ENCODE measurements at regions not wholly inside any gene's neighbourhood (a gene's known extent, or its start where the extent isn't known, plus 50 kb on each side); places are given as distances from the start of the nearest gene placed in this dataset.

DNA sequence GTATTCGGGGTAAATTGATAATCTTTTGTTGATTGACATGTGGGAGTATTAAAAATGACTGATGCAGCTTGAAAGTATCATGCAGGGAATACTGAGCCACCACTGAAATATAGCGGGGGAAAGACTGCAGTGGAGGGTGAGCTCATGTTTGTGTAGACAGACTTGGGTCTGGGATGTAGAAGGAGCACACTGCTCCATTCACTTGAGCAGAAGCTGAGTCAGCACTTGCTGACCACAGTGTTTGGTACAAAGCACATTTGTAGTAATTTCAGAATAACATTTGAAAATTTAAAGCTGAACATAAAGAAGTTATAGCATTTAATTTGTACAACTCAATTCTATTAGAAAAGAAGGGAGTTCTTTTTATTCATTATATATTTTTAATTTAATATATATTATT lies 304.3 kb upstream of the PRICKLE1 start:
- no peak overlapping the region for H3K4me3 ChIP-seq (ENCODE audit: low read depth, low read length)
- no peak for DNase-seq (ENCODE audit: low read depth)
- no peak for TF ChIP-seq CTCF (IDR thresholded peaks at IDR 0.05; ENCODE audit: low read depth, low read length)
- no peak for TF ChIP-seq MYC (IDR thresholded peaks at IDR 0.05; ENCODE audit: low read depth, low read length)
- TF ChIP-seq POLR2A (IDR thresholded peaks at IDR 0.05; ENCODE audit: extremely low read depth, insufficient read length): no peak
- TF ChIP-seq, protein P1, sequence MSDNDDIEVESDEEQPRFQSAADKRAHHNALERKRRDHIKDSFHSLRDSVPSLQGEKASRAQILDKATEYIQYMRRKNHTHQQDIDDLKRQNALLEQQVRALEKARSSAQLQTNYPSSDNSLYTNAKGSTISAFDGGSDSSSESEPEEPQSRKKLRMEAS (IDR thresholded peaks at IDR 0.05; ENCODE audit: low read depth, low read length): no peak

DNA sequence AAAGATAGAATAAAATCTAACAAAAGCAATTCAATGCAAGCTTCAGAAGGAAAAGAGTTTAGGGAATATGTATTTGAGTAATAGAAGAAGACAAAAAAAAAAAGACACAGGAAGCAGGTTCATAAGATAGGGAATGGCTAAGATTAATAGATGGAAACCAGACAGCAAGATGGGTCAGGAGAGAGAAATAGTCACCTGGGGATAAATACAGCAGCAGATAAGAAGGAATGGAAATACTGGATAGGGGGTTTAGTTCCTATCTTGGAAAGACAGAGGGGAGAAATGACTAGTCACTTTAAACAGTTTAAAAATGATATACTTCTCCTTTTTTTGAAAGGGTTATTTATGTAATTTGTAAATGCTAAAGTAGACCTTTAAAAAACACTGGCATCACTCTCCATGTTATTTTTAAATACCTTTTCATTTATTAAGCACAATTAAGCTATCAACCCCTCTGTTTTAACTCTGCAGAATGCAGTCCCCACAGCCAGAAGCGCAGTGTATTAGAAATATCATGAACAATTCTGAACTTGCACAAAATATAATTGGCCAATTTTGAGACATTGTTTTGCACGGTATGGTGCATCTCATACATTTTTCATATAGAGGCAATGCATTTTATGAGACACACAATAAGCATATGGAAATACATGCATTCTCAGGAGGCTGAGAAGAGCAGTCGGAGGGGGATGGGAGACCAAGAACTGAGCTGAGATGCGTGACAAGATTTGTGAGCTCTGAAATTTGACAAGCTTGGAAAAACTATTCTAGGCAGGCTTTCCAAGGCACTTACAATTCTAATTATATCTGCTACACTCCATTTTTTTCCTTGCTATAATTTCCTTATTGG lies 303.4 kb upstream of the PRICKLE1 start:
- H3K4me3 ChIP-seq (ENCODE audit: low read depth, low read length): no peak overlapping the region
- TF ChIP-seq, protein P1 (IDR thresholded peaks at IDR 0.05; ENCODE audit: low read depth, low read length): no peak
- TF ChIP-seq POLR2A (IDR thresholded peaks at IDR 0.05; ENCODE audit: extremely low read depth, insufficient read length) (no peak), MYC (IDR thresholded peaks at IDR 0.05; ENCODE audit: low read depth, low read length) (no peak), CTCF (IDR thresholded peaks at IDR 0.05; ENCODE audit: low read depth, low read length) (no peak)
- DNase-seq (ENCODE audit: low read depth): no peak

DNA sequence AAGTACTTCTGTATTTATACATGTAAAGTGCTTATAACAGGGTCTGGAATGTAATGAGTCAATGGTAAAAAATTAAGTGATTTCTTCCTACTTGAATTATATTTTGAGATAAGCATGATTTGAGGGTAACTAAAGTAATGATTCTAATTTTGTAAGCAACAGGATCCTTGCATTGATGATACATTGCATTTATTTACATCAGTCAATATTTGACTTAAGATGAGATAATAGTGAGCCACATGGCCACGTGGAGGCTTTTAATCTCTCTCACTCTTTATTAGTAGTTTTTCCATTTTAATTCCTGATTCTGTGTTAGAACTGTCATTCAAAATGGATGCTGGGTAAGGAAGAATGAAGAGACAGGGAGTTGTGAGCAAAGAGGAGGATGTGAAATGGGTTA lies 298.1 kb upstream of the PRICKLE1 start:
- TF ChIP-seq, protein P1 (IDR thresholded peaks at IDR 0.05; ENCODE audit: low read depth, low read length): no peak
- TF ChIP-seq CTCF (IDR thresholded peaks at IDR 0.05; ENCODE audit: low read depth, low read length) (no peak), POLR2A (IDR thresholded peaks at IDR 0.05; ENCODE audit: extremely low read depth, insufficient read length) (no peak), MYC (IDR thresholded peaks at IDR 0.05; ENCODE audit: low read depth, low read length) (no peak)
- H3K4me3 ChIP-seq (ENCODE audit: low read depth, low read length): no peak overlapping the region
- DNase-seq (ENCODE audit: low read depth): no peak

- TF ChIP-seq, protein P1 (IDR thresholded peaks at IDR 0.05; ENCODE audit: low read depth, low read length): no peak
- TF ChIP-seq POLR2A (IDR thresholded peaks at IDR 0.05; ENCODE audit: extremely low read depth, insufficient read length) (no peak), CTCF (IDR thresholded peaks at IDR 0.05; ENCODE audit: low read depth, low read length) (no peak), MYC (IDR thresholded peaks at IDR 0.05; ENCODE audit: low read depth, low read length) (no peak)
- no peak overlapping the region for H3K4me3 ChIP-seq (ENCODE audit: low read depth, low read length)
- no peak for DNase-seq (ENCODE audit: low read depth)
Measured at GRCh38 chr12:42886160-42886559, 296.6 kb upstream of the PRICKLE1 start.

DNA sequence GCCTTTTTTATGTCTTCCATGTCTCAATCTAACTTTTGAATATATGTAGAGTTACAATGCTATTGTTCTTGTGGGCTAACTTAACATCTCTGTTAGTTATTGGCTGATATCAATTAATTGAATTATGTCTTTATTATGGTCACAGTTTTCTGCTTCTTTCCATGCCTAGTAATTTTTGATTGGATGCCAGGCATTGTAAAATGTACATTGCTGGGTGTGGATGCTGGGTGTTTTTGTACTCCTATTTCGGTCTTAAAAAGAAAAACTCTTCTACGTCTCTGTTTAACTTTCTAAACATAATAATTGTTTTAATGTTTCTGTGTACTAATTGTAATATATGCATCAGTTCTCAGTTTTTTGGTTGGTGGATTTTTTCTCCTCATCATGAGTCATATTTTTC lies 296.1 kb upstream of the PRICKLE1 start:
- no peak overlapping the region for H3K4me3 ChIP-seq (ENCODE audit: low read depth, low read length)
- DNase-seq (ENCODE audit: low read depth): no peak
- TF ChIP-seq, protein P1 (IDR thresholded peaks at IDR 0.05; ENCODE audit: low read depth, low read length): no peak
- no peak for TF ChIP-seq POLR2A (IDR thresholded peaks at IDR 0.05; ENCODE audit: extremely low read depth, insufficient read length)
- TF ChIP-seq MYC (IDR thresholded peaks at IDR 0.05; ENCODE audit: low read depth, low read length): no peak
- no peak for TF ChIP-seq CTCF (IDR thresholded peaks at IDR 0.05; ENCODE audit: low read depth, low read length)
